OCI-LY3 (cell line): ENCODE measurements at regions not wholly inside any gene's neighbourhood (a gene's known extent, or its start where the extent isn't known, plus 50 kb on each side); places are given as distances from the start of the nearest gene placed in this dataset.

Experiments
- EZH2phosphoT487 ChIP-seq: fragments of 200-600 bp; shearing (Covaris generic); IDR thresholded peaks from 2 replicates; pipeline ENCODE4 v1.6.1; 2018; ENCODE audit warnings: antibody characterized with exemption, mixed run types, low read depth
- TF ChIP-seq, protein P1 (sequence below): fragments of 200-600, 300-600 bp; sonication (generic); IDR thresholded peaks from 2 replicates; pipeline ENCODE4 v1.5.1; 2014; ENCODE audit warnings: antibody characterized with exemption, low read length, low read depth

DNA sequence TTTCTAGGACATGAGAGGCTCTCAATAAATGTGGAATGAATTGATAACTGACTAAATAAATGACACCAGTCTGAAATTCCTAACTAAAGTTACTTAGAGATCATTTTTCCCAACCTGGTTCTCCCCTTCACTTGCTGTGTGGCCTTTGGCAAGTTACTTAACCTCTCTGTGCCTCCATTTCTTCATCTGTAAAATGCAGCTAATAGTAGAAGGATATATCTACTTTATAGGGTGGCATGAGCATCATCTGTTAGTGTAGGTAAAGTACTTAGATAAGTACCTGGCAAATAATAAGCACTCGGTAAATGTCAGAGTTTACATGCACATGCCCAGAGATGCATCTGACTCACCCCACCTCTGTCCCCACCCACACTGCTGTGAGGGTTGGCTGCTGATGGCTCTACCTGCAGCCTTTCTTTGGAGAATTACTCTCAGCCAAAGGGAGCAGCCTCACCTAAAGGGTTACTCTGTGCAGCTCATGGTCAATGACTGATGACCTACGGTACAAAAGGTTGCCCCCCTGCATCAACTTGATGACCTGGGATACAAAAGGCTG, 139.3 kb downstream of the CHIC2 start:
- TF ChIP-seq, protein P1, sequence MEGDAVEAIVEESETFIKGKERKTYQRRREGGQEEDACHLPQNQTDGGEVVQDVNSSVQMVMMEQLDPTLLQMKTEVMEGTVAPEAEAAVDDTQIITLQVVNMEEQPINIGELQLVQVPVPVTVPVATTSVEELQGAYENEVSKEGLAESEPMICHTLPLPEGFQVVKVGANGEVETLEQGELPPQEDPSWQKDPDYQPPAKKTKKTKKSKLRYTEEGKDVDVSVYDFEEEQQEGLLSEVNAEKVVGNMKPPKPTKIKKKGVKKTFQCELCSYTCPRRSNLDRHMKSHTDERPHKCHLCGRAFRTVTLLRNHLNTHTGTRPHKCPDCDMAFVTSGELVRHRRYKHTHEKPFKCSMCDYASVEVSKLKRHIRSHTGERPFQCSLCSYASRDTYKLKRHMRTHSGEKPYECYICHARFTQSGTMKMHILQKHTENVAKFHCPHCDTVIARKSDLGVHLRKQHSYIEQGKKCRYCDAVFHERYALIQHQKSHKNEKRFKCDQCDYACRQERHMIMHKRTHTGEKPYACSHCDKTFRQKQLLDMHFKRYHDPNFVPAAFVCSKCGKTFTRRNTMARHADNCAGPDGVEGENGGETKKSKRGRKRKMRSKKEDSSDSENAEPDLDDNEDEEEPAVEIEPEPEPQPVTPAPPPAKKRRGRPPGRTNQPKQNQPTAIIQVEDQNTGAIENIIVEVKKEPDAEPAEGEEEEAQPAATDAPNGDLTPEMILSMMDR: no peak
- no peak for TF ChIP-seq EZH2phosphoT487
